ENCODE measurements at regions not wholly inside any gene's neighbourhood (a gene's known extent, or its start where the extent isn't known, plus 50 kb on each side); places are given as distances from the start of the nearest gene placed in this dataset.

DNA sequence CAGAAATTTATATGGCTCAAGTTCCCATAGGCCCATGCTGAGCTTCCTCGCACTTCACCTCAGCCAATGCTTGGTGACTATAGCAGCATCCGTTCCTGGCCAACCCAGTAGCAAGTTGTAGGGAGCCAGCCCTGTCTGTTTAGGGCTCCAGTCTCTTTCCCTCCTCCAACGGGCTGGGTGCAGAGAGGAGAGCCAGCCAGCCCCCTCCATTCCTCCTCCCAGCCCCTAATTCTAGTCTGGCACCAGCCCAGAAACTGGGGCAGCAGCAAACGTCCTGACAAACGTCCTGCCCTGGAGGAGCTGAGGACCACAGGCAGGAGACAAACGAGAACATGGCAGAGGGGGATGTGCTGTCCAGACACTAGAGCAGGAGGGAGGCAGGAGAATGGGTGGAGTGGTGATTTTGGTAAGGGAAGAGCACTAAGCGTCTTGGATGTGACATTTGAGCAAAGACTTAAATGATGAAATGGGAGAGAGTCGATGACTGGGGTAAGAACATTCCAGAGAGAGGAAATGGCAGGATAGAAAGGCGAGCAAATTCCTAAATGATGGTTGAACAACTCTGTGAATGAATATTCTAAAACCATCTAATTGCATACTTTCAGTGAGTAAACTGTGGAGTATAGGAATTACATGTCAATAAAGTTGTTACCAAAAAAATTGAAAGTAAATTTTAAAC is 222.5 kb upstream of the DAPK1 start:
- TF ChIP-seq, protein P1, sequence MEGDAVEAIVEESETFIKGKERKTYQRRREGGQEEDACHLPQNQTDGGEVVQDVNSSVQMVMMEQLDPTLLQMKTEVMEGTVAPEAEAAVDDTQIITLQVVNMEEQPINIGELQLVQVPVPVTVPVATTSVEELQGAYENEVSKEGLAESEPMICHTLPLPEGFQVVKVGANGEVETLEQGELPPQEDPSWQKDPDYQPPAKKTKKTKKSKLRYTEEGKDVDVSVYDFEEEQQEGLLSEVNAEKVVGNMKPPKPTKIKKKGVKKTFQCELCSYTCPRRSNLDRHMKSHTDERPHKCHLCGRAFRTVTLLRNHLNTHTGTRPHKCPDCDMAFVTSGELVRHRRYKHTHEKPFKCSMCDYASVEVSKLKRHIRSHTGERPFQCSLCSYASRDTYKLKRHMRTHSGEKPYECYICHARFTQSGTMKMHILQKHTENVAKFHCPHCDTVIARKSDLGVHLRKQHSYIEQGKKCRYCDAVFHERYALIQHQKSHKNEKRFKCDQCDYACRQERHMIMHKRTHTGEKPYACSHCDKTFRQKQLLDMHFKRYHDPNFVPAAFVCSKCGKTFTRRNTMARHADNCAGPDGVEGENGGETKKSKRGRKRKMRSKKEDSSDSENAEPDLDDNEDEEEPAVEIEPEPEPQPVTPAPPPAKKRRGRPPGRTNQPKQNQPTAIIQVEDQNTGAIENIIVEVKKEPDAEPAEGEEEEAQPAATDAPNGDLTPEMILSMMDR (conservative IDR thresholded peaks at IDR 0.05), result no peak
- TF ChIP-seq EZH2 (IDR thresholded peaks at IDR 0.05; ENCODE audit: low read depth), result no peak
- Histone ChIP-seq H3K79me2 (ENCODE audit: low read depth) (no peaks in the 10 kb centered on the region), H4K20me1 (ENCODE audit: insufficient read depth) (no peaks in the 10 kb centered on the region), H3K9me2 (ENCODE audit: insufficient read depth) (no peaks in the 10 kb centered on the region), H3K4me1 (replicated peaks; ENCODE audit: insufficient read depth) (no peaks in the 10 kb centered on the region), H3K4me3 (no peak overlapping the region), H3K9me3 (ENCODE audit: insufficient read depth, low read depth) (no peaks in the 10 kb centered on the region), H2AFZ (no peak overlapping the region), H3K4me2 (no peak overlapping the region), H3K27ac (no peak overlapping the region), H3K36me3 (ENCODE audit: low read depth) (no peaks in the 10 kb centered on the region), H3K27me3 (ENCODE audit: insufficient read depth, low read depth) (no peaks in the 10 kb centered on the region), H3F3A (ENCODE audit: insufficient read depth, low read depth) (no peaks in the 10 kb centered on the region)
- intact Hi-C loops (cut with micrococcal nuclease; ENCODE audit: unreplicated experiment), result no loop called here
- POLR2A ChIA-PET (ENCODE audit: unreplicated experiment), result no interaction called here
- CTCF ChIA-PET, result no interaction called here
- no TSS peak for BruUV-seq (replicated peaks)
- no peak for DNase-seq

DNA sequence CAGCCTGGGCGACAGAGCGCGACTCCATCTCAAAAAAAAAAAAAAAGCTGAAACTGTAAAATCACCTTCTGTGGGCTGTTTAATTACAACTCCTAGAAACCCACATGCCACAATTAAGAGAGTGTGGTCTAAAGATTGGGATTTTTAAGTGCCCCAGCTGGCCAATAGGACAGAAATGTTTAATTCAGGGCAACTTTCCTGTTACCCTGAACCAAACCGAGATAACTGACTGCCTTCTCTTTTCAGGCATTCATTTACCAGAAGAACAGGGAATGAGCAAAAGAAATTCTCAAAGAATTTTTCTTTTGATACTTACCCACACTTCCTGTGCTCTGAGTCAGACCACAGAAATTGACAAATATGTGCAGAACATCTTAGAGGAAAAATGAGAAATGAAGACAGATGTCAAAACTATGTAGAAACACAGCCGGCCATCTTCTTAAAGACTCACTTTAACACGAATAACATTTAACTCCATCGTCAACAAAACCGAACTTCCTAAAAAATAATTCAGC is 221.3 kb upstream of the DAPK1 start:
- H3K4me1 ChIP-seq (replicated peaks; ENCODE audit: insufficient read depth), result no peaks in the 10 kb centered on the region
- H3K27me3 ChIP-seq (ENCODE audit: insufficient read depth, low read depth), result no peaks in the 10 kb centered on the region
- H3K9me3 ChIP-seq (ENCODE audit: insufficient read depth, low read depth), result no peaks in the 10 kb centered on the region
- CTCF ChIA-PET, result no interaction called here
- DNase-seq, result no peak
- intact Hi-C loops (cut with micrococcal nuclease; ENCODE audit: unreplicated experiment), result no loop called here
- TF ChIP-seq, protein P1 (conservative IDR thresholded peaks at IDR 0.05), result no peak
- no peak for TF ChIP-seq EZH2 (IDR thresholded peaks at IDR 0.05; ENCODE audit: low read depth)
- H3F3A ChIP-seq (ENCODE audit: insufficient read depth, low read depth), result no peaks in the 10 kb centered on the region
- BruUV-seq (replicated peaks), result no TSS peak
- no peak overlapping the region for H3K27ac ChIP-seq
- no peaks in the 10 kb centered on the region for H3K36me3 ChIP-seq (ENCODE audit: low read depth)
- H2AFZ ChIP-seq, result no peak overlapping the region
- no peaks in the 10 kb centered on the region for H4K20me1 ChIP-seq (ENCODE audit: insufficient read depth)
- no peaks in the 10 kb centered on the region for H3K9me2 ChIP-seq (ENCODE audit: insufficient read depth)
- no peak overlapping the region for H3K4me3 ChIP-seq
- POLR2A ChIA-PET (ENCODE audit: unreplicated experiment), result no interaction called here
- no peak overlapping the region for H3K4me2 ChIP-seq
- no peaks in the 10 kb centered on the region for H3K79me2 ChIP-seq (ENCODE audit: low read depth)

DNA sequence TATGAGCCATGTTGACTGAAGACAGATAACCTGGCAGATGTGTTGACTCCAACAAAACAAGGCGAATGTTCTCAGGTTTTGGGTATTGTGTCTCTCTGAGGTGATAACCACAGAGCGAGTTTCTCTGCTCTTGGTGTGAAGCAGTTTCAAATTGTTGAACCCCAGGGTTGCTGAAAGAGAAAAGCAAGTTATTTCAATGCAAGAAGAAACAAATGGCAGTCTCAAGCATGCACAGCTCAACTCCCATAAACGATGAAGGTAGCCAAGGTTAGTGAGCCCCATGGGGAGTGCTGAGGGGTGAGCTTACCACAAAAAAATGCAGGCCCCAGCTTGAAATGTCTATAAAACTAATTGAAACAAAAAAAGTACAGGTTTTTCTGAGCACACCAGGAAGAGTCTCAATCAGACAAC is 220.8 kb upstream of the DAPK1 start:
- H3K9me2 ChIP-seq (ENCODE audit: insufficient read depth), result no peaks in the 10 kb centered on the region
- H3K4me2 ChIP-seq, result no peak overlapping the region
- H3F3A ChIP-seq (ENCODE audit: insufficient read depth, low read depth), result no peaks in the 10 kb centered on the region
- CTCF ChIA-PET, result interaction anchor here (0.6 kb wide), 1 partner anchor 400 kb away, joined by 17 read pairs; no protein-coding TSS in a partner anchor
- no peaks in the 10 kb centered on the region for H4K20me1 ChIP-seq (ENCODE audit: insufficient read depth)
- BruUV-seq (replicated peaks), result no TSS peak
- no peak overlapping the region for H3K27ac ChIP-seq
- no peak overlapping the region for H2AFZ ChIP-seq
- H3K36me3 ChIP-seq (ENCODE audit: low read depth), result no peaks in the 10 kb centered on the region
- H3K9me3 ChIP-seq (ENCODE audit: insufficient read depth, low read depth), result no peaks in the 10 kb centered on the region
- no peak for DNase-seq
- H3K27me3 ChIP-seq (ENCODE audit: insufficient read depth, low read depth), result no peaks in the 10 kb centered on the region
- no peak overlapping the region for H3K4me3 ChIP-seq
- H3K4me1 ChIP-seq (replicated peaks; ENCODE audit: insufficient read depth), result no peaks in the 10 kb centered on the region
- intact Hi-C loops (cut with micrococcal nuclease; ENCODE audit: unreplicated experiment), result no loop called here
- no peaks in the 10 kb centered on the region for H3K79me2 ChIP-seq (ENCODE audit: low read depth)
- TF ChIP-seq, protein P1 (conservative IDR thresholded peaks at IDR 0.05), result no peak
- TF ChIP-seq EZH2 (IDR thresholded peaks at IDR 0.05; ENCODE audit: low read depth), result no peak
- POLR2A ChIA-PET (ENCODE audit: unreplicated experiment), result no interaction called here
